SKM-1 (cell line): ENCODE measurements at regions not wholly inside any gene's neighbourhood (a gene's known extent, or its start where the extent isn't known, plus 50 kb on each side); places are given as distances from the start of the nearest gene placed in this dataset.

Source experiments
- DNase-seq: peaks from one replicate; lab custom pipeline; 2025; ENCODE audit not compliant: unreplicated experiment; lab: John Stamatoyannopoulos, UW

- no peak for DNase-seq
These were observed 201.2 kb upstream of the TNP1 start for GRCh38 chr2:217060951-217061547.

- no peak for DNase-seq
These were observed 200.7 kb upstream of the TNP1 start for GRCh38 chr2:217060516-217060915.

DNA sequence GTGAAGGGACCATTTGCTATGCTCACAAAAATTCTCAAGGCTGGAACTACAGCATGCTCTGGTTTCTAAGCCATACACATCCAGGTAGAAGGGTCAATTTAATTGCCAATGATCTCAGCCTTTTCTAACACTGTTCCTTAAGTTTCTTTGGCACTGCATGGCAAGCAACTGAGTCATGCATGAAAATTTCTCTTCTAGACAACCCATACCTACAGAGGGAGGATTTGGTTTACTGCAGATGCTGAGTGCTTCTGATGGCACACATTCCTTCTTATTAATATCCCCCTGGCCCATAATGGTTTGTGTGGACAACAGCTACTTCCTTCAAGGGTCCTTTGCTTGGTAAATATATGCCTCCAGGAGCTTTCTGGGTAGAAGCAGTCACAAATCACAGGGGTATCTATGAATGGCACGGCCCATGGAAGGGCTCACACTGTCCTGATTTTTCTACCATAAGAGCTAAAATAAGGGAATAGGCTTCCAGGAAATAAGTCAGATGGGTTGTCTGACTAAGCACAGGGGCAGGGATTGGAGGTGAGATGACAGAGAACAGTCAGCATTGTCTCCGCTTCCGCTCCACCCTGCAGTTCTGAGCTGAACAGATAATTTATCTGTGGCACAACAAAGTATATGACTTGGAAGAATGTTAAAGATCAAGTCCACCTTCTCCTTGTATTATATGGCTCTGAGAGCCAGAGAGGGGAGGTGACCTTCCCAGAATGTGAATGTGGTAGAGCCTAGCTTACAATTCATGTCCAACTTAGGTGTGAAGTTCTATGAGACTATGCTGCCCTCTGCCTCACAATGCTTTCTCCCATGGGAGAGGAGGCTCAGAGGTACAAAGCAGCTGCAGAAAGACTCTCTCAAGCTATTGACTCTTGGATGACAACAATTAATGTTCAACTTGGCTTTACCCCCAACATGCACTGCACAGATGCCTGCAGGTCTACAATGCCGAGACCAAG is 199.2 kb upstream of the TNP1 start:
- DNase-seq = no peak

DNA sequence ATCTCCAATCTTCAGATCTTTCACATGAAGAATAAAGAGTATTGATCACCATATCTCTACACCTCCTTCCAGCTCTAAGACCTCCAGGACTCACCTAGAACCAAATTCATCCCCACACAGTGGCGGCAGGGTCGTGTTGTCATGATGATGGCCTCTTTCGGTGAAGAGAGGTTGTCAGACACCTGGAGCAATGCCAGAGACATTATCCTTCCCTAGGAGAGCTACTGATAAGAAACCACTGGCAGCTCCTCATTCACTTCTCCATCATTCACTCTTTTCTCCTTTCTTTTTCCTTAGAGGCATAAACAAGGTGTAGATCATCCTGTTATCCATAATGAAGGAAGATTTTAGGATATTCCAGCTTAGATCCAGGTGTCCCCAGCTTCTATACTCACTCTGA is 197.9 kb upstream of the TNP1 start:
- DNase-seq = no peak

- no peak for DNase-seq
These were observed 195.8 kb upstream of the TNP1 start for GRCh38 chr2:217055624-217056023.

DNA sequence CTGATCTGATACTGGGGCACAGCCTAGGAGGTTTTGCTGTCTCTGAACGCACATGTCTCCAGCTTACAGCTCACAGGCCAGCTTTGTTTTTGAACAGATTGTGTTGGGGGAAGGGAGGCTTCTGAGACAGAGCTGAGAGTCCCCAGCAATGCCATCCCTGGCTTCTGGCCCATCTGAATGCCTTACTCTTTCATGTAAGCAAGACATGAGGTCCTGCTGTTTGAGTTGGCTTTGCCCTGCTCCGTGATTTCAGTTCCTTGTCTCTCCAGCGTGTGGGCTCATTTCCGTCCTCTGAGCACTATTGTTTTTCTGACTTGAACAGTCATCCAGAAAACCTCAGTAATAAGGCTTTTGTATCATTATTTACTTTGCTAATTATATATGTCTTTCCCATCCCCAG is 194.9 kb upstream of the TNP1 start:
- DNase-seq = no peak

GRCh38 chr2:217052856-217053577 is 193.2 kb upstream of the TNP1 start:
- DNase-seq = no peak

DNA sequence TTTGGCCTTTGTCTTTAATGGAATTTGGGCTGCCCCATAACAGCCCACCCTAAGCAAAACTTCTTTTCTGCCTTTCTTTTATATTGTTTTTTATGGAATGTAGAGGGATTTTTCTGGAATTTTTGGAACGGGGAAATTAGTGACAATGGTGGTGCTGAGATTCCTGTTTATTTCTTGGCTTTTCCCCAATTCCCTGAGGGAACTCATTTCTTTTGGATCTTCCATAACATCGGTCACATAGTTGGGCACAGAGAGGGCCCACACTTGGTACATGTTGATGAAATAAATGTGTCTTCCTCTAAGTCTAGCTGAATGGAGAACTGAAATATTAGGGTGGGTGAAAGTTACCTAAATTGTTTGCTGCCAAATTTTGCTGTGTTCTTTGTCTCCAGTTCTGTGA is 191.6 kb upstream of the TNP1 start:
- no peak for DNase-seq

GRCh38 chr2:217049956-217050355 is 190.1 kb upstream of the TNP1 start:
- no peak for DNase-seq

DNA sequence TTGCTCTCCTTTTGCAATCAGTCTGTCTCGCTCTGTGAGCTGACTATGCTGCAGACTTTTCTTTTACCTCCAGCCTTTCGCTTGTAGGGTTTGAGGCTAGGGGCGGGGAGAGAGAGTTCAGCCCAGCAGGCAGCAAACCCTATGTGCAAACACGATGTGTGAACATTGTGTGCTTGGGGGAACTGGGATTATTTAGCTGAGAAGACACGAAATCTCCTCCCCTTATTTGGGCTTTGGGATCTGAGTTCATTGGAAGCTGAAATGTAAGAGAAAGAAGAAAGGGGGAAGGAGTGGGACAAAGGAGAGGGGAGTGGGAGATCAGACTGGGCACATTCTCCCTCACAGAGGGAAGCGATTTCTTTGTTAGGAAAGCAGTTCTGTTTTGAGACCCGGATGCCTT is 189.6 kb upstream of the TNP1 start:
- DNase-seq = no peak

DNA sequence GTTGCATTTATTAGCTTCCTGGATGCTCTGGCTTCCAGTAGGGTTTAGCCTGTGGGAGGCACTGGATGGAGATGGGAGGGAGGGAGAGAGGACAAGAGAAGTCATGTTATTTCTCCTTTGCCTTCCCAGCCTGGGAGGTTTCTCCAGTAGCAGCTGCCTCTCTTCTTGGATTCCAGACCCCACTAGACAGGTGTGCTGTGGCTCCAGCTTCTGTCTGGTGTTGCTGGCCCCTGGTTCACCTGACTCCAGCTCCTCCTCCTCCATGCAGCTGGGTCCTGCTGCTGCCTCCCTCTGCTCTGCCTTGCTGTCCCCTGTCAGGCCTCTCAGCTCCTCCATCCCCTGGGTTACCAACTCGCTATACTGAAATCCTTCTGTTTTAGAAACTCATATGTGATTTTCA is 188.9 kb upstream of the TNP1 start:
- no peak for DNase-seq

GRCh38 chr2:217047631-217048030 is 187.8 kb upstream of the TNP1 start:
- no peak for DNase-seq

GRCh38 chr2:217047209-217047608 is 187.3 kb upstream of the TNP1 start:
- DNase-seq = no peak

DNA sequence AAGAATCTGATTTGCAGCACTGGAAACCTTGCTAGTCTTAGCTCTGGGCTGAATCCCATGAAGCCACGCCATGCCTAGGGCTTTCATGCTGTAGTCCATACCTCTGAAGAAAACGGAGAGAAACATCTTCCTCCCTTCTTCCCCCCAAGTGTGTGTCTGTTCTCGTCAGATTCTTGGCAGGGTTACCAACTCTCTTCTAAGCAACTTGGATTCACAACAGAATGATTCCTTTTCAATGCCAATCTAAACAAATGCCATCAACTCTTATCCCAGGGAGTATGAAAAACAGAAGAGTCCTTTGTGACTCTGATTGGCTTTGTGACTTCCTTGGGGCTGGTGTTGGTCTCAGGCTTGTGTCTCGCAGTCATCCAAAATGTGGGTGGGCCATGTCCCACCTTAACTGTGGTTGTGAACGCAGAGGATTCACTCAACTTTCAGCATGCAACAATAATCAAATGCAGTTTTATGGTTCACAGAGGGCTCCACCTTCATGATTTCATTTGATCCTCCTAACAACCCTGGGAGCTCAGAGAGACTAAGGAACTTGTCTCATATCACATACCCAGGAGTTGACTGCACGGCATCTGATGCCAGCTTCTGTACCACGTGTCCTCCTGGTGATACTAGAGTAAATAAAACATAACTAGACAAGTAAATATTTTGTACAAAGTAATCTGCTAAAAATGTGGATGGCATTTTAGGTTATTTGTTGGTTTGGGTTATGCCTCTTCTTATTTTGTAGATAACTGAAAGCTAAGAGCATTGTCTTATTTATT is 186.0 kb upstream of the TNP1 start:
- DNase-seq = no peak

- no peak for DNase-seq
These were observed 180.2 kb upstream of the TNP1 start for GRCh38 chr2:217040099-217040498.

GRCh38 chr2:217038001-217038400 is 178.1 kb upstream of the TNP1 start:
- DNase-seq = no peak

- no peak for DNase-seq
These were observed 177.5 kb upstream of the TNP1 start for GRCh38 chr2:217037353-217037752.

DNA sequence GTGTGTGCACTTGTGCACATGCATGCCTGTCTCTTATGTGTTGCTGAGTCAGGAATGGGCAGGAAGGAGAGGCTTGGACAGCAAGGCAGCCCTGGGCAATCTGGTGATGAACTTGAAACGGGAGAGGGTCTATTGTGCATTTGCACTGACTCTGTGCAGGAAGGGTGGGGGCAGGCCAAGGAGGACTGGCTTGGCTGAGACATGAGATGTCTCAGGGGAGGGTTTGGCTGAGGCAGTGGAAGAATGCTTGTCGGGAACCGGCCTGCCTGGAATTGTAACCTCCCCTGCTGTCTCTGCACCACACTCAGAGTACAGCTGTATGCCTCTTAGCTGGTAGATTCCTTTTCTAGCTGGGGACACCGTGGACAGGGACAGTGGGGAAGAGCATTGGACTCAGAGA is 176.1 kb upstream of the TNP1 start:
- no peak for DNase-seq

DNA sequence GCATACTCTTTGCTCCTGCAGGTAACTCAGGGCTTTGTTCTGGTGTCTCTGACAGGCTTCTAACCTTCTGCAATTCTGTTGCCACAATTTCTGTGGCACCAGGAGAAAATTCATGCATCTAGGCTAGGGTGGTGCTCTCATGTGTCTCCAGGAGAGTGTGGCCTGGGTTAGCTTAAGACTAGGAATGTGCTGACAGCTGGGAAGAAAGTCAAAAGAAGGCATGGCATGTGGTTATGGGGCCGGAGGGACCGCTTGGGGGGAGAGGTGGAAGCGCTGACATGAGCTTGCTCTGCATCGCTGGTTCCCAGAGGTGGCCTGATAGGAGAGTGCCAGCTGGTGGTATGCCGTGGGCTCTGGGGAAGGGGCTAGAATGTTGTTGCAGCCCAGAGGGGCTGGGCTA is 173.3 kb upstream of the TNP1 start:
- no peak for DNase-seq

DNA sequence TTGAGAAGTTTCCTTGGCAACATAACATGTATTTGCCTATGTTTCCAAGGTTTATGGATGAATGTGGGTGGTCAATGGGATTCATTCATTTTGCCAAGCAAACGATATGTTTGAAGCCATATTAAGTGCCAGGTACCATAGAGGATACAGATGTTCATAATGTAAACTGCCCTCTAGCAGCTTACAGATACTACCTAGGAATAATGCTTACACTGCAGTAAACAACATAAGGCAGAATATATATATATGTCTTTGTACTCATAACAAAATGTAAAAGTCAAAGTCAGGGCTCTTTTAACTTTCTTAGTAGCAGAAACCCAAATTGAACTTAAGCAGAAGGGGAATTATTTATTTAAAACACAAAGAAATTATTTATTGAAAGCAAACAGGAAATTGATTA is 171.6 kb upstream of the TNP1 start:
- DNase-seq = no peak

- no peak for DNase-seq
These were observed 170.2 kb upstream of the TNP1 start for GRCh38 chr2:217030081-217030480.
